Ectodermal cell (in vitro differentiated cells): ENCODE measurements at regions not wholly inside any gene's neighbourhood (a gene's known extent, or its start where the extent isn't known, plus 50 kb on each side); places are given as distances from the start of the nearest gene placed in this dataset.

Experiments used
- H3K27ac ChIP-seq: 2 replicates; pipeline ENCODE4 v1.7.0; 2013; ENCODE audit warnings: mild to moderate bottlenecking, low read depth, low read length; ENCODE audit not compliant: insufficient read depth, poor library complexity, severe bottlenecking
- H3K27me3 ChIP-seq: 2 replicates; pipeline ENCODE4 v1.7.0; 2013; ENCODE audit warnings: mild to moderate bottlenecking, low read length; ENCODE audit not compliant: insufficient read depth, control insufficient read depth, poor library complexity, severe bottlenecking
- H3K36me3 ChIP-seq: one replicate; pipeline ENCODE4 v1.7.0; 2013; ENCODE audit warnings: low read length; ENCODE audit not compliant: control insufficient read depth, insufficient read depth
- H3K4me1 ChIP-seq: one replicate; pipeline ENCODE4 v1.7.0; 2013; ENCODE audit warnings: low read length; ENCODE audit not compliant: control insufficient read depth, insufficient read depth
- H3K4me3 ChIP-seq: 2 replicates; pipeline ENCODE4 v1.7.0; 2013; ENCODE audit warnings: low read depth, low read length, control low read depth; ENCODE audit not compliant: insufficient read depth
- H3K9me3 ChIP-seq: 2 replicates; pipeline ENCODE4 v1.7.0; 2013; ENCODE audit warnings: mild to moderate bottlenecking, low read length, moderate library complexity; ENCODE audit not compliant: control insufficient read depth
- WGBS, 2 experiments: methylation state at CpG; one replicate each; pipeline ENCODE4 v1.1.7; 2013; ENCODE audit warnings: missing lambda C conversion rate in 2 of 2; 5-methylcytosine and 5-hydroxymethylcytosine counted together

- Histone ChIP-seq H3K27ac (no peak overlapping the region), H3K9me3 (no peaks in the 10 kb centered on the region)
- 90 to 100% methylated on average over 1 to 2 of the region's 2 CpGs for WGBS, 2 experiments
Measured at GRCh38 chr13:76637641-76638141, 248.5 kb downstream of the KCTD12 start.

GRCh38 chr13:76636829-76637228 is 249.4 kb downstream of the KCTD12 start:
- H3K36me3 ChIP-seq, result no peaks in the 10 kb centered on the region
- H3K27me3 ChIP-seq, result no peaks in the 10 kb centered on the region
- no peak overlapping the region for H3K27ac ChIP-seq
- no peaks in the 10 kb centered on the region for H3K4me1 ChIP-seq
- 85 to 95% methylated on average over 1 to 2 of the region's 2 CpGs for WGBS, 2 experiments
- no peak overlapping the region for H3K4me3 ChIP-seq
- no peaks in the 10 kb centered on the region for H3K9me3 ChIP-seq

More at GRCh38 chr13:76637641-76638141, 248.5 kb downstream of the KCTD12 start:
- Histone ChIP-seq H3K36me3 (no peaks in the 10 kb centered on the region), H3K4me1 (no peaks in the 10 kb centered on the region), H3K27me3 (no peaks in the 10 kb centered on the region), H3K4me3 (no peak overlapping the region)

DNA sequence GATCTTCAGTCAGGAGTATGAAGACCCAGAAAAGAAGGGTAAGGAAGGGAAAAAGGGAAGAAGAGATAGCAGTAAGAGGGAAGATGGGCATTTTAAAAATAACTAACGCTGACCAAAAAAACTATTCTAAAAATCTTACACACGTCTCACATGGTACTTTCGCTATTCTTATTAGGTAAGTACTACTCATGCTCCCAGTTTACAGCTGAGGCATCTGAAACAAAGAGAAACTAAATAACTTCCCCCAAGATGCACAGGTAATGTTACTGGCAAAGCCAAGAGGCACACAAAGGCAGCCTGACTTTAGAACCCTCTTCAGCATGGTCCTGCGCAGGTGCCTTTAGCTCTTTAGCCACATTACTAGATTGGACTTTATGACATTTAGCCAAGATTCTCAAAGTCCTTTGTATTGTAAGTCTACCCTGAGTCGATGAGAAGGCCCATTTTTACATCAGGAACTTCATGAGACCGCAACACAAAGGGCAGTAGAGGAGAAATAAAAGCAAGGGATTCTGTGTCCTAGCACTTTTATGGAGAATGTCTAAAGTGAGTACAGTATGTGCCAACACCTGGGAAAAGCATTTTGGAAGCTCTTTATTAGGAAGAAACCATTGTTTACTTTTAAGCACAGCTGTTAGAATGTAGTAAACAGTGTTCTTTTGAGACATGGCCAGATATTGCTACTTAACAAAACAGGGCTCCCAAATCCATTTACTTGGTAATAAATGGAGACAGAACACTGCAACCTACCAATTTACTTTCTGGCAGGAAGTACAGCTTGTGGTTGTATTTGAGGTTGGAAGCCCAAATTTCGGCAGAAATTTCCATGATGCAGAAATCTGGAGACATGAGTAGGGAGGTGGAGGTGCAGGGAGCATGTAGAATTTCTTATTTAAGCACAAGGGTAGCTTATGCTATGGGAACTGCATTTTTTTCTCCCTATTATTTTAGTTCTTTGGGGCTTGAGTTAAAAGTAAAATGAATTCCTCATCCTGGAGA is 250.7 kb downstream of the KCTD12 start:
- no peaks in the 10 kb centered on the region for H3K4me1 ChIP-seq
- H3K27ac ChIP-seq, result no peak overlapping the region

GRCh38 chr13:76634431-76635191 is 251.6 kb downstream of the KCTD12 start:
- no peaks in the 10 kb centered on the region for H3K4me1 ChIP-seq
- H3K9me3 ChIP-seq, result no peaks in the 10 kb centered on the region
- H3K27ac ChIP-seq, result no peak overlapping the region
- H3K27me3 ChIP-seq, result no peaks in the 10 kb centered on the region
- 71 to 77% methylated on average over 5 to 6 of the region's 6 CpGs for WGBS, 2 experiments
- H3K36me3 ChIP-seq, result no peaks in the 10 kb centered on the region
- no peak overlapping the region for H3K4me3 ChIP-seq

More for the DNA sequence above, 250.7 kb downstream of the KCTD12 start:
- H3K36me3 ChIP-seq, result no peaks in the 10 kb centered on the region
- WGBS, 2 experiments, result 94 to 96% methylated on average over 7 of the region's 7 CpGs
- no peaks in the 10 kb centered on the region for H3K27me3 ChIP-seq
- no peaks in the 10 kb centered on the region for H3K9me3 ChIP-seq
- H3K4me3 ChIP-seq, result no peak overlapping the region

GRCh38 chr13:76632401-76633044 is 253.7 kb downstream of the KCTD12 start:
- H3K4me1 ChIP-seq, result no peaks in the 10 kb centered on the region
- WGBS, 2 experiments, result 77 to 86% methylated on average over 3 of the region's 3 CpGs
- H3K4me3 ChIP-seq, result no peak overlapping the region
- no peak overlapping the region for H3K27ac ChIP-seq
- H3K36me3 ChIP-seq, result no peaks in the 10 kb centered on the region
- H3K27me3 ChIP-seq, result no peaks in the 10 kb centered on the region
- H3K9me3 ChIP-seq, result no peaks in the 10 kb centered on the region

DNA sequence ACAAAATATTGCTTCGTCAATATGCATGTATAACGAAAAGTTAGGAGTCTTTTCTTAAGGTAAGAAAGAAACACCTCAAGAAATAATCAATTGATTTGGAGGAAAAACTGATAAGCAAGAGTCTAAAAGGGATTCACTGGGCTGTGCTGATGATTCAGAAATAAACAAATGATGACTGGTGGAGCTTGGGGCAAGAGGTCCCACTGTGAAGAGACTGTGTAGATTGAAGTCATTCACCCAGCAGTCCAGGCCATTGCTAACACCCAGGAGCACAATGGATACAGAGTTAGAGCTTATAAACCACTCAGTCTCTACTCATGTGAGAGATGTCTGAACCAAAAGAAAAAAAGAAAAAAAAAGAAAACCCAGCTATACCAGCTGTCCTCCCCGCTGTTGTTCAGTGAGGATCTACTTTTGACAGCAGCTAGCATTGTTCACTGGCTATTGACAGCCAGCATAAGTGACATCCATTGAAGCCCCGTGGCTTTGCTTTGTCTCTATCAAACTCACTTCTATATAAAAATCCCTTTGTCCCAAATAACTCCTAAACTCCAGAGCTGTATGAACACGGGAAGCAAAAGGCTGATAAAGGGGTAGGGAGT is 255.5 kb downstream of the KCTD12 start:
- Histone ChIP-seq H3K9me3 (no peaks in the 10 kb centered on the region), H3K27me3 (no peaks in the 10 kb centered on the region), H3K4me3 (no peak overlapping the region), H3K27ac (no peak overlapping the region), H3K36me3 (no peaks in the 10 kb centered on the region), H3K4me1 (no peaks in the 10 kb centered on the region)
- WGBS, 2 experiments, result 67 to 76% methylated on average over 5 of the region's 5 CpGs

DNA sequence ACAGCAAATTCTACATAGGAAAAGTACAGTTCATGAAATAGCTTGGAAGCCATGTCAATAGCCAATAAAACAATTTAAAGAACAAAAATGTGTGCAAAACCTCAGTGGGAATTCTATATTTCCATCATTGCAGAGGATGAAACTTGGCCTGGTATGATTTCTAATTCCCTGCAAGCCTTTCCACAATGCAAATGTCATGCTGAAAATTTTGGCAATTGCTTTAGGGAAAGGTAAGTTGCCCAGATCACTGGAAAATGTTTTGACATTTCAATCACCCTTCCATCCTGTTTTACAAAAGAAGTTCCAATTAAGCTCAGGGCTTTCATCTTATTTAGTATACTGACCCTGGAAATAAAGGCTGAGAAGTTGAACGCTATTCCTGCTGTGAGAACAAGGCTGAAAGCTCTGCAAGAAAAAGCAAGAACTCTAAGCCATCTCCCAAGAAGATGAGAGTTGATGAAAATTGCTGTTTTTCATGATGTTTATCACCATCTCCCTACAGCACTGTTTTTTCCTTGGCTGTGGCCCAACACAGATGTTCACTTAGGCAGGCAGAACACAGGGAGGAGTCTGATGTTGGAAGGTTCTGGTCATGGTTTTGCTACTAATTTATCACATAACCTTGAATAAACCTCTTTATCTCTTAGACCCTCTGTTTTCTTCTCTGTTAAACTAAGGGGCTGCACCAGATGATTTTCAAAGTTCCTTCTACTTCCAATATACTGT is 263.7 kb downstream of the KCTD12 start:
- WGBS, 2 experiments, result 17 to 25% methylated on average over 1 of the region's 1 CpG
- no peak overlapping the region for H3K27ac ChIP-seq
- H3K36me3 ChIP-seq, result no peaks in the 10 kb centered on the region
- no peaks in the 10 kb centered on the region for H3K27me3 ChIP-seq
- H3K4me1 ChIP-seq, result peaks cover 18% of the 10 kb centered on the region
- no peak overlapping the region for H3K4me3 ChIP-seq
- H3K9me3 ChIP-seq, result no peaks in the 10 kb centered on the region

DNA sequence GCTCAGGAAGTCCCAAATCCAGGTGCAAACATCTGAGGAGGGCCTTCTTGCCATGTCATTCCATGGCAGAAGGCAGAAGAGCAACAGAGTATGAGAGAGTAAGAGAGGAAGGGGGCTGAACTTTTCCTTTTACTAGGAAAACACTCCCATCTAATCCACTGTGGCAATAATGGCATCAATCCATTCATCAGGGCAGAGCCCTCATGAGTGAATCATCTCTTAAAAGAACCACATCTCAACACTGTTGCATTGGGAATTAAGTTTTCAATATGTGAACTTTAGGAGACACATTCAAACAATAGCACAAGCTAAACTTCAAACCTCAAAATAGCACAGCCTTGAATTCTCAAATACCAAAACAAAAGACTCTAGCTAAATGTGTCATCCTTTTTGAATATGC is 264.5 kb downstream of the KCTD12 start:
- H3K9me3 ChIP-seq, result no peaks in the 10 kb centered on the region

DNA sequence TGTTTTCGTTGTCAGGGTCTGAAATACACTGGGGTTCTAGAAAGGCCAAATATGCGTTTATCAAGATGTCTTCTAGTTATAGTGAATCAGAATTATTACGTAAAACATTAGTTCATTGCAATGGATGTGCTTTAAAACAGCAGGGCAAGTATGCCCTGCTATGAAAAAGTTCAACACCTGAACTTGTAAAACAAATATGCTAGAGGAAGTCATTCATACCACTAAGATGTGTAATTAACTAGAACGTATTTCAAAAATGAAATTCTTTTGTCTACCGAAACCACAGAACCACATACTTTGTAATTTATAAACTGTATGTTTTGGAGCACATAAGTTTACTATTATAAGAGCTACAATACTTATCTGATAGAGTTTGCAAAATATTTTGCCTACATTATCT is 266.2 kb downstream of the KCTD12 start:
- no peak overlapping the region for H3K4me3 ChIP-seq
- H3K4me1 ChIP-seq, result peaks cover 18% of the 10 kb centered on the region
- H3K36me3 ChIP-seq, result no peaks in the 10 kb centered on the region
- no peaks in the 10 kb centered on the region for H3K27me3 ChIP-seq
- no peaks in the 10 kb centered on the region for H3K9me3 ChIP-seq
- H3K27ac ChIP-seq, result no peak overlapping the region
- WGBS, 2 experiments, result 94% methylated on average over 3 of the region's 5 CpGs

More for the DNA sequence above, 264.5 kb downstream of the KCTD12 start:
- Histone ChIP-seq H3K4me3 (no peak overlapping the region), H3K4me1 (peaks cover 18% of the 10 kb centered on the region), H3K27ac (no peak overlapping the region), H3K27me3 (no peaks in the 10 kb centered on the region), H3K36me3 (no peaks in the 10 kb centered on the region)
